ENCODE measurements at regions not wholly inside any gene's neighbourhood (a gene's known extent, or its start where the extent isn't known, plus 50 kb on each side); places are given as distances from the start of the nearest gene placed in this dataset.

GRCh38 chr2:106988361-106988760 lies 102.4 kb upstream of the ST6GAL2 start:
- no peak overlapping the region for H3K27ac Mint-ChIP-seq
- H3K4me1 Mint-ChIP-seq (ENCODE audit: low read depth): peaks cover 24% of the 10 kb centered on the region
- H3K27me3 Mint-ChIP-seq (ENCODE audit: insufficient read depth): no peaks in the 10 kb centered on the region
- no peaks in the 10 kb centered on the region for H3K9me3 Mint-ChIP-seq
- H3K4me3 Mint-ChIP-seq: no peak overlapping the region
- no peak for DNase-seq
- TF ChIP-seq CTCF (IDR thresholded peaks at IDR 0.05): no peak
- H3K36me3 Mint-ChIP-seq (ENCODE audit: low read depth): peaks cover 4% of the 10 kb centered on the region

GRCh38 chr2:106990297-106990696 lies 104.3 kb upstream of the ST6GAL2 start:
- Mint-ChIP-seq H3K36me3 (ENCODE audit: low read depth) (peaks cover 7% of the 10 kb centered on the region), H3K9me3 (no peaks in the 10 kb centered on the region), H3K27ac (no peak overlapping the region), H3K27me3 (ENCODE audit: insufficient read depth) (peaks cover 4% of the 10 kb centered on the region), H3K4me3 (no peak overlapping the region), H3K4me1 (ENCODE audit: low read depth) (peaks cover 14% of the 10 kb centered on the region)
- peak; percentile 79 for DNase-seq
- no peak for TF ChIP-seq CTCF (IDR thresholded peaks at IDR 0.05)

GRCh38 chr2:106991866-106992265 lies 105.9 kb upstream of the ST6GAL2 start:
- Mint-ChIP-seq H3K4me1 (ENCODE audit: low read depth) (peaks cover 24% of the 10 kb centered on the region), H3K9me3 (no peaks in the 10 kb centered on the region), H3K27me3 (ENCODE audit: insufficient read depth) (peaks cover 12% of the 10 kb centered on the region), H3K4me3 (no peak overlapping the region), H3K27ac (no peak overlapping the region), H3K36me3 (ENCODE audit: low read depth) (peaks cover 7% of the 10 kb centered on the region)
- no peak for DNase-seq
- TF ChIP-seq CTCF (IDR thresholded peaks at IDR 0.05): no peak

- no peaks in the 10 kb centered on the region for H3K9me3 Mint-ChIP-seq
- DNase-seq: peak; percentile 14
- peaks cover 7% of the 10 kb centered on the region for H3K36me3 Mint-ChIP-seq (ENCODE audit: low read depth)
- H3K27ac Mint-ChIP-seq: no peak overlapping the region
- peaks cover 15% of the 10 kb centered on the region for H3K4me1 Mint-ChIP-seq (ENCODE audit: low read depth)
- TF ChIP-seq CTCF (IDR thresholded peaks at IDR 0.05): no peak
- peaks cover 24% of the 10 kb centered on the region for H3K27me3 Mint-ChIP-seq (ENCODE audit: insufficient read depth)
- no peak overlapping the region for H3K4me3 Mint-ChIP-seq
Observed at GRCh38 chr2:106995556-106995955, 109.6 kb upstream of the ST6GAL2 start.

- no peak overlapping the region for H3K4me3 Mint-ChIP-seq
Observed at GRCh38 chr2:106996171-106996769, 110.3 kb upstream of the ST6GAL2 start.

More at GRCh38 chr2:106996171-106996769, 110.3 kb upstream of the ST6GAL2 start:
- peaks cover 24% of the 10 kb centered on the region for H3K27me3 Mint-ChIP-seq (ENCODE audit: insufficient read depth)
- peaks cover 7% of the 10 kb centered on the region for H3K36me3 Mint-ChIP-seq (ENCODE audit: low read depth)
- H3K4me1 Mint-ChIP-seq (ENCODE audit: low read depth): peaks cover 13% of the 10 kb centered on the region
- H3K27ac Mint-ChIP-seq: no peak overlapping the region
- DNase-seq: no peak
- no peak for TF ChIP-seq CTCF (IDR thresholded peaks at IDR 0.05)
- H3K9me3 Mint-ChIP-seq: no peaks in the 10 kb centered on the region

Measured in HFFc6 (cell line).